Activated effector memory CD4-positive, alpha-beta T cell treated with Interleukin-2 at 50 U/mL for 16 hours (primary cell): ENCODE measurements at regions not wholly inside any gene's neighbourhood (a gene's known extent, or its start where the extent isn't known, plus 50 kb on each side); places are given as distances from the start of the nearest gene placed in this dataset.

Source experiments
- DNase-seq: peaks from one replicate; pipeline ENCODE4 v3.0.0-alpha.2; 2020

- DNase-seq, result no peak
These were observed 105.4 kb upstream of the LCLAT1 start for GRCh38 chr2:30341500-30342267.

- DNase-seq, result no peak
These were observed 100.4 kb upstream of the LCLAT1 start for GRCh38 chr2:30346471-30347169.

- no peak for DNase-seq
These were observed 98.2 kb upstream of the LCLAT1 start for GRCh38 chr2:30348825-30349224.

GRCh38 chr2:30349691-30350090 is 97.4 kb upstream of the LCLAT1 start:
- DNase-seq, result no peak

GRCh38 chr2:30351116-30351515 is 95.9 kb upstream of the LCLAT1 start:
- DNase-seq, result no peak

GRCh38 chr2:30351949-30352348 is 95.1 kb upstream of the LCLAT1 start:
- DNase-seq, result no peak

GRCh38 chr2:30354150-30354549 is 92.9 kb upstream of the LCLAT1 start:
- no peak for DNase-seq

- DNase-seq, result no peak
These were observed 92.4 kb upstream of the LCLAT1 start for GRCh38 chr2:30354621-30355020.

GRCh38 chr2:30355306-30355705 is 91.7 kb upstream of the LCLAT1 start:
- no peak for DNase-seq

- no peak for DNase-seq
These were observed 91.0 kb upstream of the LCLAT1 start for GRCh38 chr2:30356071-30356470.

- DNase-seq, result no peak
These were observed 90.3 kb upstream of the LCLAT1 start for GRCh38 chr2:30356776-30357175.

GRCh38 chr2:30358351-30358750 is 88.7 kb upstream of the LCLAT1 start:
- no peak for DNase-seq

GRCh38 chr2:30358842-30359241 is 88.2 kb upstream of the LCLAT1 start:
- no peak for DNase-seq

GRCh38 chr2:30359644-30360167 is 87.3 kb upstream of the LCLAT1 start:
- DNase-seq, result no peak

- DNase-seq, result no peak
These were observed 85.2 kb upstream of the LCLAT1 start for GRCh38 chr2:30361751-30362394.

- DNase-seq, result no peak
These were observed 84.5 kb upstream of the LCLAT1 start for GRCh38 chr2:30362468-30363081.

GRCh38 chr2:30363406-30363805 is 83.6 kb upstream of the LCLAT1 start:
- DNase-seq, result no peak

- no peak for DNase-seq
These were observed 81.8 kb upstream of the LCLAT1 start for GRCh38 chr2:30365201-30365600.

GRCh38 chr2:30366199-30366691 is 80.8 kb upstream of the LCLAT1 start:
- no peak for DNase-seq

- no peak for DNase-seq
These were observed 79.6 kb upstream of the LCLAT1 start for GRCh38 chr2:30367232-30368070.

GRCh38 chr2:30368258-30368657 is 78.8 kb upstream of the LCLAT1 start:
- DNase-seq, result no peak

- no peak for DNase-seq
These were observed 75.9 kb upstream of the LCLAT1 start for GRCh38 chr2:30371028-30371689.
